OCI-LY1 (cell line): ENCODE measurements at regions not wholly inside any gene's neighbourhood (a gene's known extent, or its start where the extent isn't known, plus 50 kb on each side); places are given as distances from the start of the nearest gene placed in this dataset.

Experiments
- EZH2 ChIP-seq: fragments of 200-600 bp; sonication (generic), shearing (Covaris generic); IDR thresholded peaks from 2 replicates; pipeline ENCODE4 v1.8.0; 2017; ENCODE audit warnings: borderline replicate concordance, mixed run types, mild to moderate bottlenecking, antibody characterized with exemption, low read length, moderate library complexity, mixed read lengths
- TF ChIP-seq, protein P1 (sequence below): fragments of 200-600 bp; sonication (generic), shearing (Covaris generic); IDR thresholded peaks from 2 replicates; pipeline ENCODE4 v1.5.1; 2017; ENCODE audit warnings: mild to moderate bottlenecking, antibody characterized with exemption, low read length, moderate library complexity, mixed read lengths

DNA sequence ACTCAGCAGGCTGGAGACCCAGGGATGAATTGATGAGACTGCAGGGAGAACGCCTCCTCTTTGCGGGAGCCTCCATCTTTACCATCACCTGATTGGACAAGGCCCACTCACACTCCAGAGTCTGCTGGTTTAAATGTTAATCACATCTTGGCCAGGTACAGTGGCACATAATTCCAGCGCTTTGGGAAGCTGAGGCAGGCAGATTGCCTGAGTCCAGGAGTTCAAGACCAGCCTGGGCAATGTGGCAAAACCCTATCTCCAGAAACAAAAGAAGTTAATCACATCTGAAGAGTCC is 121.8 kb upstream of the C1orf174 start:
- TF ChIP-seq, protein P1, sequence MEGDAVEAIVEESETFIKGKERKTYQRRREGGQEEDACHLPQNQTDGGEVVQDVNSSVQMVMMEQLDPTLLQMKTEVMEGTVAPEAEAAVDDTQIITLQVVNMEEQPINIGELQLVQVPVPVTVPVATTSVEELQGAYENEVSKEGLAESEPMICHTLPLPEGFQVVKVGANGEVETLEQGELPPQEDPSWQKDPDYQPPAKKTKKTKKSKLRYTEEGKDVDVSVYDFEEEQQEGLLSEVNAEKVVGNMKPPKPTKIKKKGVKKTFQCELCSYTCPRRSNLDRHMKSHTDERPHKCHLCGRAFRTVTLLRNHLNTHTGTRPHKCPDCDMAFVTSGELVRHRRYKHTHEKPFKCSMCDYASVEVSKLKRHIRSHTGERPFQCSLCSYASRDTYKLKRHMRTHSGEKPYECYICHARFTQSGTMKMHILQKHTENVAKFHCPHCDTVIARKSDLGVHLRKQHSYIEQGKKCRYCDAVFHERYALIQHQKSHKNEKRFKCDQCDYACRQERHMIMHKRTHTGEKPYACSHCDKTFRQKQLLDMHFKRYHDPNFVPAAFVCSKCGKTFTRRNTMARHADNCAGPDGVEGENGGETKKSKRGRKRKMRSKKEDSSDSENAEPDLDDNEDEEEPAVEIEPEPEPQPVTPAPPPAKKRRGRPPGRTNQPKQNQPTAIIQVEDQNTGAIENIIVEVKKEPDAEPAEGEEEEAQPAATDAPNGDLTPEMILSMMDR: no peak
- TF ChIP-seq EZH2: no peak
